B cell (primary cell): ENCODE measurements at regions not wholly inside any gene's neighbourhood (a gene's known extent, or its start where the extent isn't known, plus 50 kb on each side); places are given as distances from the start of the nearest gene placed in this dataset.

Experiments used
- ATAC-seq: fragments of 200-7000 bp; cut with Tn5 transposase; one replicate; pipeline ENCODE4 v1.10.0; 2021; ENCODE audit warnings: low read depth, mild to moderate bottlenecking, moderate number of reproducible peaks, moderate library complexity
- CTCF ChIA-PET: fragments of 350-600 bp; sonication (Branson Sonifier 250); formaldehyde crosslinking; loops from one replicate; lab custom pipeline; 2021; ENCODE audit warnings: antibody characterized with exemption, inconsistent platforms; lab: Charles Lee
- POLR2A ChIA-PET: fragments of 350-600 bp; sonication (Branson Sonifier 250); formaldehyde crosslinking; loops from one replicate; lab custom pipeline; 2021; ENCODE audit warnings: antibody characterized with exemption; lab: Charles Lee
- DNase-seq: peaks from one replicate; pipeline ENCODE4 v3.0.0; 2013
- H2AFZ ChIP-seq: 2 replicates; pipeline ENCODE4 v1.6.1; 2012; ENCODE audit warnings: mild to moderate bottlenecking, low read depth, low read length; ENCODE audit not compliant: insufficient read depth, poor library complexity, severe bottlenecking
- H3K27ac ChIP-seq, 2 donors: 1 replicate in 1 of 2; 2 replicates in 1 of 2; pipeline ENCODE4 v1.5.1; 2012 to 2013; ENCODE audit warnings: low read length in 2 of 2, mild to moderate bottlenecking in 2 of 2, moderate library complexity in 1 of 2
- H3K27me3 ChIP-seq, 4 experiments: fragments of 200-600 bp in 1 of 4; sonication (generic) in 1 of 4; replicated peaks in 1 of 4; 1 replicate in 2 of 4; 2 replicates in 2 of 4; pipeline versions ENCODE4 v1.6.1 to v1.7.0; 2013 to 2016; ENCODE audit warnings: low read length in 3 of 4, mild to moderate bottlenecking in 2 of 4, mixed read lengths in 1 of 4, moderate library complexity in 1 of 4; ENCODE audit not compliant: insufficient read depth in 4 of 4, control insufficient read depth in 3 of 4; ENCODE audit errors: control extremely low read depth in 1 of 4
- H3K36me3 ChIP-seq, 2 experiments: replicated peaks in 1 of 2; 1 replicate in 1 of 2; 2 replicates in 1 of 2; pipeline versions ENCODE4 v1.6.1 to v1.7.1; 2013; ENCODE audit warnings: low read length in 1 of 2; ENCODE audit not compliant: insufficient read depth in 2 of 2, control insufficient read depth in 1 of 2; ENCODE audit errors: control extremely low read depth in 1 of 2, extremely low read depth in 1 of 2
- H3K4me1 ChIP-seq, 2 donors: fragments of 200-600 bp in 1 of 2; sonication (generic) in 1 of 2; 1 replicate in 1 of 2; 2 replicates in 1 of 2; pipeline versions ENCODE4 v1.5.1 to v1.6.1; 2013 to 2017; ENCODE audit warnings: low read length in 2 of 2; ENCODE audit not compliant: control insufficient read depth in 2 of 2, insufficient read depth in 2 of 2
- H3K4me2 ChIP-seq: replicated peaks from 2 replicates; pipeline ENCODE3; 2012; ENCODE audit warnings: mild to moderate bottlenecking, low read depth, low read length; ENCODE audit not compliant: poor library complexity, severe bottlenecking
- H3K4me3 ChIP-seq, 5 experiments: fragments of 200-600 bp in 1 of 5; sonication (generic) in 1 of 5; 1 replicate in 3 of 5; 2 replicates in 2 of 5; pipeline versions ENCODE4 v1.5.1 to v1.7.0; 2011 to 2016; ENCODE audit warnings: low read length in 4 of 5, mild to moderate bottlenecking in 4 of 5, low read depth in 2 of 5, control low read depth in 1 of 5, moderate library complexity in 1 of 5; ENCODE audit not compliant: insufficient read depth in 1 of 5; ENCODE audit errors: control extremely low read depth in 1 of 5, extremely low read depth in 1 of 5
- H3K79me2 ChIP-seq: fragments of 200-600 bp; sonication (generic); one replicate; pipeline ENCODE4 v1.6.0; 2016; ENCODE audit warnings: low read length; ENCODE audit not compliant: control insufficient read depth, insufficient read depth
- H3K9ac ChIP-seq: fragments of 200-600 bp; sonication (generic); 2 replicates; pipeline ENCODE4 v1.6.1; 2017; ENCODE audit warnings: mild to moderate bottlenecking, low read length, moderate library complexity
- H3K9me3 ChIP-seq, 3 donors: one replicate each; pipeline versions ENCODE4 v1.6.1 to v1.7.1; 2013; ENCODE audit warnings: low read length in 2 of 3; ENCODE audit not compliant: control insufficient read depth in 2 of 3, insufficient read depth in 1 of 3; ENCODE audit errors: control extremely low read depth in 1 of 3
- H4K20me1 ChIP-seq: 2 replicates; pipeline ENCODE4 v1.6.0; 2012; ENCODE audit warnings: mild to moderate bottlenecking, low read length; ENCODE audit not compliant: insufficient read depth, control insufficient read depth, poor library complexity, severe bottlenecking
- H3K27ac Mint-ChIP-seq: one replicate; pipeline ENCODE4 v1.8.0; 2021; ENCODE audit warnings: mixed read lengths
- H3K27me3 Mint-ChIP-seq: one replicate; pipeline ENCODE4 v1.8.0; 2021; ENCODE audit warnings: mixed read lengths
- H3K4me1 Mint-ChIP-seq: one replicate; pipeline ENCODE4 v1.8.0; 2021; ENCODE audit warnings: mixed read lengths
- H3K4me3 Mint-ChIP-seq: one replicate; pipeline ENCODE4 v1.8.0; 2021; ENCODE audit warnings: mixed read lengths
- H3K9me3 Mint-ChIP-seq: one replicate; pipeline ENCODE4 v1.8.0; 2022; ENCODE audit warnings: mixed read lengths; ENCODE audit not compliant: insufficient read depth
- EZH2 ChIP-seq: IDR thresholded peaks from 2 replicates; pipeline ENCODE4 v1.6.1; 2012; ENCODE audit warnings: borderline replicate concordance, low read depth, mild to moderate bottlenecking, moderate library complexity, low read length; ENCODE audit not compliant: insufficient read depth, poor library complexity, severe bottlenecking
- WGBS: methylation state at CpG from one replicate; pipeline ENCODE4 v1.1.5; 2013; ENCODE audit warnings: missing lambda C conversion rate; ENCODE audit not compliant: insufficient coverage; 5-methylcytosine and 5-hydroxymethylcytosine counted together
- intact Hi-C: fragments of 100-400 bp; cut with micrococcal nuclease; formaldehyde crosslinking; loops from one replicate; pipeline ENCODE4 v1.10.0; 2022
- TF ChIP-seq, protein P1 (sequence below): fragments of 200-600 bp; IDR thresholded peaks from one replicate; pipeline ENCODE4 v1.8.0; 2022; ENCODE audit warnings: antibody characterized with exemption, mild to moderate bottlenecking

DNA sequence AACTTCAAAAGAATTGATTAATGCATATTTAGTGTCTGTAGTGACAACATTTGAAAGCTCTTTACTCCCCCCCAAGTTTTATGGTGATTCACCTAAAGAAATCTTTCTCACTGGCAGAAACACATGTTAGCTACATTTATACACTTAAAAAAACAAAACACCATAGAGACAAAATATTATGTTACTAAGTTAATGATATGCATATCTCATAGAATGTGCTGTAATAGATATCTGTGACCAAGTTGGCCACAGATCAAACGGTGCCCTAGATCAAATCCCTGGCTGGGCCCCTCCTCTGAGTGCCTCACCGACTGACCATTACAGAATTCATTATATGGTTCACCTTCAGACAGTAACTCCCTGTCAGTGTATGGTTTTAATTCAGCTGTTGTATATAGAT, 322.1 kb upstream of the LYPLAL1 start:
- Mint-ChIP-seq H3K27ac (no peak overlapping the region), H3K4me1 (no peaks in the 10 kb centered on the region), H3K4me3 (no peak overlapping the region), H3K9me3 (no peaks in the 10 kb centered on the region), H3K27me3 (no peaks in the 10 kb centered on the region)
- H3K27ac ChIP-seq, result no peak overlapping the region
- H2AFZ ChIP-seq, result no peak overlapping the region
- no CpG with 5 or more reads among the region's 2 CpGs for WGBS
- no peak for DNase-seq
- H4K20me1 ChIP-seq, result no peaks in the 10 kb centered on the region
- H3K4me1 ChIP-seq, result no peaks in the 10 kb centered on the region
- no peak overlapping the region for H3K9ac ChIP-seq
- ATAC-seq, result no peak
- ChIA-PET POLR2A (no interaction called here), CTCF (no interaction called here)
- no peaks in the 10 kb centered on the region for H3K79me2 ChIP-seq
- intact Hi-C loops, result no loop called here
- H3K4me2 ChIP-seq, result no peak overlapping the region
- no peaks in the 10 kb centered on the region for H3K9me3 ChIP-seq
- no peaks in the 10 kb centered on the region for H3K27me3 ChIP-seq
- TF ChIP-seq, protein P1, sequence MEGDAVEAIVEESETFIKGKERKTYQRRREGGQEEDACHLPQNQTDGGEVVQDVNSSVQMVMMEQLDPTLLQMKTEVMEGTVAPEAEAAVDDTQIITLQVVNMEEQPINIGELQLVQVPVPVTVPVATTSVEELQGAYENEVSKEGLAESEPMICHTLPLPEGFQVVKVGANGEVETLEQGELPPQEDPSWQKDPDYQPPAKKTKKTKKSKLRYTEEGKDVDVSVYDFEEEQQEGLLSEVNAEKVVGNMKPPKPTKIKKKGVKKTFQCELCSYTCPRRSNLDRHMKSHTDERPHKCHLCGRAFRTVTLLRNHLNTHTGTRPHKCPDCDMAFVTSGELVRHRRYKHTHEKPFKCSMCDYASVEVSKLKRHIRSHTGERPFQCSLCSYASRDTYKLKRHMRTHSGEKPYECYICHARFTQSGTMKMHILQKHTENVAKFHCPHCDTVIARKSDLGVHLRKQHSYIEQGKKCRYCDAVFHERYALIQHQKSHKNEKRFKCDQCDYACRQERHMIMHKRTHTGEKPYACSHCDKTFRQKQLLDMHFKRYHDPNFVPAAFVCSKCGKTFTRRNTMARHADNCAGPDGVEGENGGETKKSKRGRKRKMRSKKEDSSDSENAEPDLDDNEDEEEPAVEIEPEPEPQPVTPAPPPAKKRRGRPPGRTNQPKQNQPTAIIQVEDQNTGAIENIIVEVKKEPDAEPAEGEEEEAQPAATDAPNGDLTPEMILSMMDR, result no peak
- TF ChIP-seq EZH2, result no peak
- H3K4me3 ChIP-seq, result no peak overlapping the region
- no peaks in the 10 kb centered on the region for H3K36me3 ChIP-seq

DNA sequence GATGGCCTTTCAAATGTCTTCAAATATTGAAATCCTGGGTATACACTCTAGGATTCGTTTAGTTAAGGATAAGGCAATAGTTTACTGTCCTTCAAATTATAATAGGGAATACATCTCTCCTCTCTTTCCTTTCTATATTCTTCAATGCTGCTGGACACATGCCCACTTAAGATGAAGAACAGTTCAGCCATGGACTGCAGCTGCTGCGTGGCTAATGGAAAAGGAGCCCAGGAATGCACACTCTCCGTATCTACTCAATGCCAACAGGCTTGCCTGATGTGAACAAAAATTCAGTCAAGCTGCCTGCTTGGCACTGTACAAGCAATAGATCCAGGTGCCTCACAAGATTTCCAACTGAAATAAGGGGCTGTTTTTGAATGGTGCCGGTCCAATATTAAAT, 321.2 kb upstream of the LYPLAL1 start:
- 94% methylated on average over 2 of the region's 4 CpGs for WGBS
- ATAC-seq, result no peak
- no peaks in the 10 kb centered on the region for H3K36me3 ChIP-seq

More for the DNA sequence above, 321.2 kb upstream of the LYPLAL1 start:
- DNase-seq, result no peak
- intact Hi-C loops, result no loop called here
- Histone ChIP-seq H3K9me3 (peaks cover 0 to 1% (median 0%) of the 10 kb centered on the region in 3 donors), H4K20me1 (no peaks in the 10 kb centered on the region), H2AFZ (no peak overlapping the region), H3K4me2 (no peak overlapping the region), H3K27me3 (no peaks in the 10 kb centered on the region), H3K27ac (no peak overlapping the region), H3K79me2 (no peaks in the 10 kb centered on the region), H3K4me1 (no peaks in the 10 kb centered on the region), H3K4me3 (no peak overlapping the region), H3K9ac (no peak overlapping the region)
- no peaks in the 10 kb centered on the region for H3K27me3 Mint-ChIP-seq
- POLR2A ChIA-PET, result no interaction called here
- no peak overlapping the region for H3K27ac Mint-ChIP-seq
- no peak for TF ChIP-seq EZH2
- TF ChIP-seq, protein P1, result no peak
- no peak overlapping the region for H3K4me3 Mint-ChIP-seq
- CTCF ChIA-PET, result no interaction called here
- no peaks in the 10 kb centered on the region for H3K4me1 Mint-ChIP-seq
- no peaks in the 10 kb centered on the region for H3K9me3 Mint-ChIP-seq
